Lower lobe of right lung (tissue), 2 donors: ENCODE measurements at regions not wholly inside any gene's neighbourhood (a gene's known extent, or its start where the extent isn't known, plus 50 kb on each side); places are given as distances from the start of the nearest gene placed in this dataset.
"Not testable (repeated sequence)": the region's sequence is repeated elsewhere in the genome, so short reads cannot be mapped to it uniquely, and the experiment has no call there.

Source experiments
- ATAC-seq, 2 donors: fragments of 200-7000 bp; cut with Tn5 transposase; one replicate each; pipeline ENCODE4 v1.9.1; 2020 to 2022; ENCODE audit warnings: mild to moderate bottlenecking in 2 of 2, moderate library complexity in 2 of 2
- DNase-seq: peaks from one replicate; pipeline ENCODE4 v3.0.0-alpha.2; 2020
- H3K27ac ChIP-seq: fragments of 200-600 bp; one replicate; pipeline ENCODE4 v1.8.0; 2022
- H3K27me3 ChIP-seq: fragments of 200-600 bp; one replicate; pipeline ENCODE4 v1.8.0; 2022; ENCODE audit warnings: low read depth
- H3K36me3 ChIP-seq: fragments of 200-600 bp; one replicate; pipeline ENCODE4 v1.8.0; 2022; ENCODE audit warnings: mild to moderate bottlenecking
- H3K4me1 ChIP-seq: fragments of 200-600 bp; one replicate; pipeline ENCODE4 v1.8.0; 2022
- H3K4me3 ChIP-seq: fragments of 200-600 bp; one replicate; pipeline ENCODE4 v1.8.0; 2022; ENCODE audit warnings: mild to moderate bottlenecking
- H3K9me3 ChIP-seq: fragments of 200-600 bp; one replicate; pipeline ENCODE4 v1.8.0; 2022
- intact Hi-C: fragments of 100-400 bp; cut with DNase I; formaldehyde crosslinking; loops from one replicate; pipeline ENCODE4 v1.11.0; 2022
- TF ChIP-seq, protein P1 (sequence below): fragments of 200-600 bp; IDR thresholded peaks from one replicate; pipeline ENCODE4 v1.8.0; 2022; ENCODE audit warnings: antibody characterized with exemption, mild to moderate bottlenecking
- donor health status: DM: no; HTN: yes; CAD: no; lungs with severe emphysema.

DNA sequence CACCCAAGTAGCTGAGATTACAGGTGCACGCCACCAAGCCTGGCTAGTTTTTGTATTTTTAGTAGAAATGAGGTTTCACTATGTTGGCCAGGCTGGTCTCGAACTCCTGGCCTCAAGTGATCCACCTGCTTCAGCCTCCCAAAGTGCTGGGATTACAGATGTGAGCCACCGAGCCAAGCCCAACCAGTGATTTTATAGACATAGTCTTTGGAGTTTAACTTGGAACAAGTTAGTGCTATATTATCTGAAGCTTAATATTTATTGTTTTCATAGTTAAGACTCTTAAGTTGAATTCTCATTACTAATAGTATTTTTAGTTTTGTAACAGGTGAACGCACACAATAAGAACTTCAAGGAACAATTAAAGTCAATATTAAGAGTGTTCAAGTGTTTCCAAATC is 122.1 kb downstream of the SPAG6 start:
- peak in 1 of 2 donors; percentile 57 for ATAC-seq
- H3K36me3 ChIP-seq, DNase-seq, H3K27ac ChIP-seq, intact Hi-C loops, H3K9me3 ChIP-seq, H3K4me3 ChIP-seq, H3K4me1 ChIP-seq: not testable (repeated sequence)
- H3K27me3 ChIP-seq: peaks cover 10% of the 10 kb centered on the region

DNA sequence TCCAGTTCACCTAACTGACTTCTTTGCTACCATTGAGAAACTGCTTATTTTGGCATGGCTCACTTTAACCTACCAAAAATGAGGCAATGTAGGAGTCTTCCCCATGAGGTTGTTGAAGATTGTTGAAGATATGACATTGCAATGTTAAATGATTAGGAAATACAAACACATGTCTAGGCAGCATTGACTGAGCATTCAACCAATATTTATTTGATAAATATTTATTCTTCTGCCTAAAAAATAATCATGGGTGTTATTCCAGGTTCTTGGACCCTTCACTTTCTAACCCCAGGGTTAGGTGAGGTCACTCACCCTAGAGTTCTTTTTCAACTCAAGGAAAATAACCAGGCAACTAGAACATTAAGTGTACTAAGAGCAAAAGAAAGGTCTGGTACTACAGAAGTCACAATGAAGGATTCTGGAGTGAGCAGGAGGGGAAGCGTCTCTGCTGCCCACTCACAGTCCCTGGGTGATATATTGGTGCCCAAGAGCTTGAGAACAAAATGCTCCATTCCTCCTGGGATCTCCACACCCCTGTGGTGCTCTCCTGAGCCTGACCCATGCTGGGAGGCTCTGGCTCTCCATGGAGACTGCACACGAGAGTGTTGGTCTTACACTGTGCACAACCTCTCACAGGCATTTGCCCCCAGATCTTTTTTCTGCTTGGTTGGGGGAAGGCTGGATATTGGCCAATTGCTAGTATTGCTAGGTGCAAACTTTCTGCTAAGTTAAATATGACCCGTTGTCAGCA is 123.4 kb downstream of the SPAG6 start:
- Histone ChIP-seq H3K27ac (no peak overlapping the region), H3K36me3 (no peaks in the 10 kb centered on the region), H3K4me3 (no peak overlapping the region), H3K9me3 (no peaks in the 10 kb centered on the region), H3K4me1 (no peaks in the 10 kb centered on the region), H3K27me3 (peaks cover 24% of the 10 kb centered on the region)
- TF ChIP-seq, protein P1, sequence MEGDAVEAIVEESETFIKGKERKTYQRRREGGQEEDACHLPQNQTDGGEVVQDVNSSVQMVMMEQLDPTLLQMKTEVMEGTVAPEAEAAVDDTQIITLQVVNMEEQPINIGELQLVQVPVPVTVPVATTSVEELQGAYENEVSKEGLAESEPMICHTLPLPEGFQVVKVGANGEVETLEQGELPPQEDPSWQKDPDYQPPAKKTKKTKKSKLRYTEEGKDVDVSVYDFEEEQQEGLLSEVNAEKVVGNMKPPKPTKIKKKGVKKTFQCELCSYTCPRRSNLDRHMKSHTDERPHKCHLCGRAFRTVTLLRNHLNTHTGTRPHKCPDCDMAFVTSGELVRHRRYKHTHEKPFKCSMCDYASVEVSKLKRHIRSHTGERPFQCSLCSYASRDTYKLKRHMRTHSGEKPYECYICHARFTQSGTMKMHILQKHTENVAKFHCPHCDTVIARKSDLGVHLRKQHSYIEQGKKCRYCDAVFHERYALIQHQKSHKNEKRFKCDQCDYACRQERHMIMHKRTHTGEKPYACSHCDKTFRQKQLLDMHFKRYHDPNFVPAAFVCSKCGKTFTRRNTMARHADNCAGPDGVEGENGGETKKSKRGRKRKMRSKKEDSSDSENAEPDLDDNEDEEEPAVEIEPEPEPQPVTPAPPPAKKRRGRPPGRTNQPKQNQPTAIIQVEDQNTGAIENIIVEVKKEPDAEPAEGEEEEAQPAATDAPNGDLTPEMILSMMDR: no peak
- ATAC-seq: no peak
- intact Hi-C loops: no loop called here
- no peak for DNase-seq

DNA sequence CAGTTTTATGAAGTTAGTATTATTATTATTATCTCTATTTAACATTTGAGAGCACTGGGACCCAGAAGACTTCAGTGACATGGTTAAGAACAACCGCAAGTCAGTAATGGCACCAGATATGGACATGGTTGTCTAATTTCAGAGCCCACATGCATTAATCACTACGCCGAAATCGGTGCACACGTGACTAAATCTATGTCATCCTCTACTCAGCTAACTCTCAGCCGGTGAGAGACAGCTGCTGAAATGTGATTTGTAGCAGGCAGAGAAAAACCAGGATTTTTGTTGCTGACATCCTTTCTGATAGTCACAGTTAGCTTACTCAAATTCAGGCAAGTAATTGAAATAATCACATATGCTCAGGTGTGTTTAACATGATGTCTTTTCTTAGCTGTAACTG is 127.7 kb downstream of the SPAG6 start:
- Histone ChIP-seq H3K4me3 (no peak overlapping the region), H3K4me1 (peaks cover 19% of the 10 kb centered on the region), H3K27ac (no peak overlapping the region), H3K36me3 (no peaks in the 10 kb centered on the region), H3K9me3 (no peaks in the 10 kb centered on the region), H3K27me3 (peaks cover 67% of the 10 kb centered on the region)
- DNase-seq (no peak), ATAC-seq (no peak)
- TF ChIP-seq, protein P1: no peak
- intact Hi-C loops: no loop called here

DNA sequence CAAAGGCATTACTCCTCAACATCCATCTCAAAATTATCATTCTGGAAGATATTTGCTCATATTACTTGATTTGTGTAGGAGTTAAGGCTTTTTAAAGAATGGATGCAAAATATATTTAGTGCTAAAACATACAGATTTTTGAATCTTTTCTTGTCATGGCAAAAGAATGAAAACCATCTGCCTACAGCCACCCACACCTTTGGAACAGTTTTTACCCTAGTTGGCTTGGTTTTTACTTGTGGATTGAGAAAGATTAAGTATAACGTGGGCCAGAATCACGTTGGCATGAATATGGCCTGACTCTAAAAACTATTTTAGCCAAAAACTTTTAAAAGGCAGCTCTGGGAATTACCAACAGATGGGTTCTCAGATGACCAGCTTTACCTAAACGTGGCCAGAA is 128.2 kb downstream of the SPAG6 start:
- intact Hi-C loops: no loop called here
- H3K36me3 ChIP-seq: no peaks in the 10 kb centered on the region
- no peak for ATAC-seq
- no peaks in the 10 kb centered on the region for H3K9me3 ChIP-seq
- peaks cover 19% of the 10 kb centered on the region for H3K4me1 ChIP-seq
- no peak overlapping the region for H3K4me3 ChIP-seq
- TF ChIP-seq, protein P1: no peak
- H3K27me3 ChIP-seq: peaks cover 67% of the 10 kb centered on the region
- DNase-seq: no peak
- H3K27ac ChIP-seq: no peak overlapping the region

DNA sequence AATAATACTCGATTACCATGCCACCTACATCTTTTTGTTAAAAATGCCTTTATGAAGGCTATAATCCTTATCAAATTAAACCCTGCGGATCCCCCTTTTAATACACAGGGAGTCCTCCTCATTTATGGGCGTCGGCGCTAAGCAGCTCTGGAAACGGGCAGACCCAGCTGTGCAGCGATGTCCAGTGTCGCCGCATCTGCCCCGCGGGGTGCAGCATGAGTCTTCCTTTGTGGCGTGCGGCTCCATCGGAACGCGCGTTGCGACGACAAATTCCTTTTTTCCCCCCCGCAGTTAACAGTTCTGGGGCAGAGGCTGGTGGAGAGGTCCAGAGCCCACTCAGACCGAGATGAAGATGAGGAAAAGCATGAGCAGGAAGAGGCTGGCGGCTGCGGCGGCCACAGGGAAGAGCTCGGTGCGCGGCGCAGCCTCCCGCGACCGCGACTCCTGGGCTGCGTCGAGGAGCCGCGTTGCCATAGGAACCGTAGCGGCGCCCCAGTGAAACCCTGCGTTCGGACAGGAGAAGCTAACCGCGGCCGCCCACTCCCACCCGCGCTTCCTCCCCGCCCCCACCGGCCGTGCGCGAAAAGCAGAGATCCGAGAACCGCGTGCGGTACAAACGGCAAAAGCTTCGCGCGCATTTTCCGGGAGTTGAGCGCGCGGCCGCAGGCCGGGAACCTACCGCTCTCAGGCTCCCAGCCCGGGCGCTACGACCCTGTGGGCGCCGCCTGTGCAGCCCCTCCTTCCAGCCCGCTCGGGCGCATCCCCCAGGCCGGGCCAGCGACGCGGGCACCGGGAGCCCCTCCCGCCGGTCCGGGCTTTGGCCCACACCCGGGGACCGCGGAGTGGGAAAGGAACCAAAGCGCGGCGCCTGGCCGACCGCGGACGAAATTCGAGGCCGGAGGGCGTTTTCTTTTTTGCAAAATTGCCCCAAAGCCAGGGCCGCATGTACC is 130.6 kb downstream of the SPAG6 start:
- peaks cover 67% of the 10 kb centered on the region for H3K27me3 ChIP-seq
- intact Hi-C loops: no loop called here
- H3K9me3 ChIP-seq: no peaks in the 10 kb centered on the region
- no peaks in the 10 kb centered on the region for H3K36me3 ChIP-seq
- peaks cover 19% of the 10 kb centered on the region for H3K4me1 ChIP-seq
- TF ChIP-seq, protein P1: no peak
- H3K27ac ChIP-seq: no peak overlapping the region
- ATAC-seq (peak; percentile 41 to 47), DNase-seq (no peak)
- peak overlapping the region; percentile 49 for H3K4me3 ChIP-seq
